Liver (tissue), 8 donors: ENCODE measurements at regions not wholly inside any gene's neighbourhood (a gene's known extent, or its start where the extent isn't known, plus 50 kb on each side); places are given as distances from the start of the nearest gene placed in this dataset.

Source experiments
- DNase-seq: peaks from one replicate; pipeline ENCODE4 v3.0.0-alpha.2; 2017; ENCODE audit warnings: low spot score
- H3K27ac ChIP-seq, 2 donors: one replicate each; pipeline ENCODE4 v1.7.0; 2013; ENCODE audit warnings: inconsistent platforms in 2 of 2, low read length in 2 of 2, control low read depth in 1 of 2, low read depth in 1 of 2, mild to moderate bottlenecking in 1 of 2
- H3K27me3 ChIP-seq, 4 donors: one replicate each; pipeline versions ENCODE4 v1.6.1 to v1.7.0; 2013; ENCODE audit warnings: low read length in 3 of 4, inconsistent platforms in 1 of 4, mild to moderate bottlenecking in 1 of 4, moderate library complexity in 1 of 4; ENCODE audit not compliant: control insufficient read depth in 4 of 4, insufficient read depth in 4 of 4
- H3K36me3 ChIP-seq, 4 donors: one replicate each; pipeline versions ENCODE4 v1.6.1 to v1.7.0; 2013; ENCODE audit warnings: low read length in 3 of 4, mild to moderate bottlenecking in 3 of 4, low read depth in 1 of 4, moderate library complexity in 1 of 4; ENCODE audit not compliant: control insufficient read depth in 4 of 4, insufficient read depth in 3 of 4
- H3K4me1 ChIP-seq, 4 donors: one replicate each; pipeline versions ENCODE4 v1.6.1 to v1.7.0; 2013; ENCODE audit warnings: low read length in 3 of 4, mild to moderate bottlenecking in 3 of 4, moderate library complexity in 1 of 4; ENCODE audit not compliant: control insufficient read depth in 4 of 4, insufficient read depth in 4 of 4
- H3K4me3 ChIP-seq, 3 donors: one replicate each; pipeline versions ENCODE4 v1.6.1 to v1.7.0; 2013; ENCODE audit warnings: low read length in 3 of 3, control low read depth in 1 of 3, low read depth in 1 of 3, mild to moderate bottlenecking in 1 of 3
- H3K9ac ChIP-seq, 2 donors: one replicate each; pipeline ENCODE4 v1.7.0; 2013; ENCODE audit warnings: low read length in 2 of 2, mild to moderate bottlenecking in 2 of 2, moderate library complexity in 2 of 2, control low read depth in 1 of 2, low read depth in 1 of 2
- H3K9me3 ChIP-seq, 4 donors: one replicate each; pipeline versions ENCODE4 v1.6.1 to v1.7.0; 2013; ENCODE audit warnings: low read length in 3 of 4; ENCODE audit not compliant: control insufficient read depth in 4 of 4
- EGR1 ChIP-seq, 2 donors: IDR thresholded peaks; 2 replicates each; pipeline ENCODE4 v1.6.1; 2016 to 2018; ENCODE audit warnings: antibody characterized with exemption in 2 of 2, low read depth in 2 of 2
- FOXA1 ChIP-seq: IDR thresholded peaks from 2 replicates; pipeline ENCODE4 v1.6.1; 2016; ENCODE audit warnings: antibody characterized with exemption
- FOXA2 ChIP-seq: IDR thresholded peaks from 2 replicates; pipeline ENCODE4 v1.6.1; 2016; ENCODE audit warnings: antibody characterized with exemption
- GABPA ChIP-seq, 2 donors: IDR thresholded peaks in 1 of 2; conservative IDR thresholded peaks in 1 of 2; 2 replicates each; pipeline ENCODE4 v1.6.1; 2016; ENCODE audit warnings: antibody characterized with exemption in 2 of 2, mild to moderate bottlenecking in 1 of 2, moderate library complexity in 1 of 2
- HNF4A ChIP-seq, 2 donors: conservative IDR thresholded peaks; 2 replicates each; pipeline ENCODE4 v1.6.1; 2016; ENCODE audit warnings: antibody characterized with exemption in 2 of 2, mild to moderate bottlenecking in 2 of 2
- HNF4G ChIP-seq: IDR thresholded peaks from 2 replicates; pipeline ENCODE4 v1.6.1; 2016; ENCODE audit warnings: antibody characterized with exemption
- RAD21 ChIP-seq, 2 donors: IDR thresholded peaks; 2 replicates each; pipeline ENCODE4 v1.6.1; 2016; ENCODE audit warnings: antibody characterized with exemption in 2 of 2, mild to moderate bottlenecking in 2 of 2
- RXRA ChIP-seq, 2 donors: IDR thresholded peaks; 2 replicates each; pipeline ENCODE4 v1.6.1; 2017 to 2018; ENCODE audit warnings: antibody characterized with exemption in 2 of 2, mild to moderate bottlenecking in 1 of 2
- SP1 ChIP-seq: IDR thresholded peaks from 2 replicates; pipeline ENCODE4 v1.6.1; 2018; ENCODE audit warnings: antibody characterized with exemption, mild to moderate bottlenecking
- TAF1 ChIP-seq: conservative IDR thresholded peaks from 2 replicates; pipeline ENCODE4 v1.6.1; 2016; ENCODE audit warnings: antibody characterized with exemption, mild to moderate bottlenecking
- YY1 ChIP-seq: IDR thresholded peaks from 2 replicates; pipeline ENCODE4 v1.6.1; 2016; ENCODE audit warnings: antibody characterized with exemption, mild to moderate bottlenecking
- WGBS: extraction: QIAGEN DNeasy Blood & Tissue Kit; methylation state at CpG from one replicate; pipeline ENCODE4 v1.1.7; 2013; 5-methylcytosine and 5-hydroxymethylcytosine counted together
- TF ChIP-seq, protein P1 (sequence below): IDR thresholded peaks from 2 replicates; pipeline ENCODE4 v1.6.1; 2016; ENCODE audit warnings: antibody characterized with exemption
- TF ChIP-seq, protein P2 (sequence below): IDR thresholded peaks from 2 replicates; pipeline ENCODE4 v1.6.1; 2016; ENCODE audit warnings: antibody characterized with exemption
- TF ChIP-seq, protein P3 (sequence below): fragments of 150-350 bp; IDR thresholded peaks from 2 replicates; pipeline ENCODE4 v1.5.1; 2017; ENCODE audit warnings: improper control_type of control experiment, low read depth, low read length; ENCODE audit not compliant: missing input control
- TF ChIP-seq, protein P4 (sequence below): IDR thresholded peaks from 2 replicates; pipeline ENCODE4 v1.6.1; 2016; ENCODE audit warnings: antibody characterized with exemption
- TF ChIP-seq, protein P5 (sequence below): IDR thresholded peaks from 2 replicates; pipeline ENCODE4 v1.6.1; 2016; ENCODE audit warnings: antibody characterized with exemption, mild to moderate bottlenecking
- donor health status: healthy.
- donor health status: healthy.
- donor health status: healthy.
- donor health status: healthy.
- donor health status: healthy.

DNA sequence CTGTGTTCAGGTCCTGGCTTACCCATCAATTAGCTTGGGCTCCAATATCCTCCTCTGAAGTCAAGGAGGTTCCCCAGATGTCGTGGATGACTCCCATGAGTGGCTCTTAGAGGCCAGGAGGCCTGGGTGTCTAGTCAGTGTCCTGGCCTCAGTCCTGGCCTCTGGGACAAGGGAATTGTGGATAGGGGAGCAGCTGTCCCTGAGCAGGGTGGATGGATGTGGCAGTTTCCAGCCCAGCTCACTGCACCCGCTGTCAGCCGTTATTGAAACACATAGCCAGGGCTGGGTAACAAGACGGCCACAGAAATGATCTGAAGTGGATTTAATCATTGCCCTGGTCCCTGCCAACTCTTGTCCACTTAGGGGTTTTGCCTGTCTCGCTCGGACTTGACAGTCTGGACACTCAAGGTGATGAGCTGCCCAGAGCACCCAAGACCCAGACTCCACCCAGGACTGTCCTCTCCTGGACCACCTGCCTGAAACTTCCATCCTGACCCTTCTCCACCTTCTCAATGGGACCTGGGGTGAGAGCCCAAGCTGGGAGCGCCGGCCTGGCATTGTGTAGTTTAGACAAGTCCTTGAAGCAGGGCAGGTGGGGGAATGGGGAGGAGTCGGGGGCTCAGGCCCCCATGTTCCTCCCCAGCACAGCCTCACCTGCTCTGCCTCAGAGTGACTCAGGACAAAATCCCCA lies 182.1 kb upstream of the SDK2 start (continued):
- TF ChIP-seq, protein P1, sequence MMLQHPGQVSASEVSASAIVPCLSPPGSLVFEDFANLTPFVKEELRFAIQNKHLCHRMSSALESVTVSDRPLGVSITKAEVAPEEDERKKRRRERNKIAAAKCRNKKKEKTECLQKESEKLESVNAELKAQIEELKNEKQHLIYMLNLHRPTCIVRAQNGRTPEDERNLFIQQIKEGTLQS, result no peak
- no peak for TF ChIP-seq TAF1

DNA sequence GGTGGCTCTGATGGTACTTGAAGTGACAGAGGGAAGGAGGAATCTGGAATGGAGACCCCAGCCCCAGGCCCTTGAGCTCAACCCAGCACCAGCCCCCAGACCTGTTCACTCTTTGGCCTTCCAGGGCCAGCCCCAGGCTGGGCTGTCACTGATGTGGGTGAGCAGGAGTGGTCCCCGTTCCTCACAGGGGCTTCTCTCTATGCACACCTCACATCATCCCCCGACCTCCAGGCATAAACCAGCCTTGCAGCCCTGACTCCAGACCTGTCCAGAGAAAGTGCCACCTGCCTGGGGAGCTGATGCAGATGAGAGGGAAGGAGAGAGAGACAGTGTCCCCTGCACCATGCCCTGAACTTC lies 182.6 kb upstream of the SDK2 start:
- Histone ChIP-seq H3K4me3 (no peak overlapping the region), H3K27ac (no peak overlapping the region), H3K9ac (no peak overlapping the region), H3K4me1 (no peaks in the 10 kb centered on the region), H3K36me3 (no peaks in the 10 kb centered on the region), H3K27me3 (no peaks in the 10 kb centered on the region), H3K9me3 (no peaks in the 10 kb centered on the region)
- no peak for DNase-seq
- TF ChIP-seq EGR1 (IDR thresholded peaks at IDR 0.05; ENCODE audit: low read depth in 2 of 2), result no peak
- no peak for TF ChIP-seq FOXA1
- TF ChIP-seq TAF1, result no peak
- no peak for TF ChIP-seq SP1
- TF ChIP-seq, protein P2, sequence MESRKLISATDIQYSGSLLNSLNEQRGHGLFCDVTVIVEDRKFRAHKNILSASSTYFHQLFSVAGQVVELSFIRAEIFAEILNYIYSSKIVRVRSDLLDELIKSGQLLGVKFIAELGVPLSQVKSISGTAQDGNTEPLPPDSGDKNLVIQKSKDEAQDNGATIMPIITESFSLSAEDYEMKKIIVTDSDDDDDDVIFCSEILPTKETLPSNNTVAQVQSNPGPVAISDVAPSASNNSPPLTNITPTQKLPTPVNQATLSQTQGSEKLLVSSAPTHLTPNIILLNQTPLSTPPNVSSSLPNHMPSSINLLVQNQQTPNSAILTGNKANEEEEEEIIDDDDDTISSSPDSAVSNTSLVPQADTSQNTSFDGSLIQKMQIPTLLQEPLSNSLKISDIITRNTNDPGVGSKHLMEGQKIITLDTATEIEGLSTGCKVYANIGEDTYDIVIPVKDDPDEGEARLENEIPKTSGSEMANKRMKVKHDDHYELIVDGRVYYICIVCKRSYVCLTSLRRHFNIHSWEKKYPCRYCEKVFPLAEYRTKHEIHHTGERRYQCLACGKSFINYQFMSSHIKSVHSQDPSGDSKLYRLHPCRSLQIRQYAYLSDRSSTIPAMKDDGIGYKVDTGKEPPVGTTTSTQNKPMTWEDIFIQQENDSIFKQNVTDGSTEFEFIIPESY, result no peak
- TF ChIP-seq, protein P3, sequence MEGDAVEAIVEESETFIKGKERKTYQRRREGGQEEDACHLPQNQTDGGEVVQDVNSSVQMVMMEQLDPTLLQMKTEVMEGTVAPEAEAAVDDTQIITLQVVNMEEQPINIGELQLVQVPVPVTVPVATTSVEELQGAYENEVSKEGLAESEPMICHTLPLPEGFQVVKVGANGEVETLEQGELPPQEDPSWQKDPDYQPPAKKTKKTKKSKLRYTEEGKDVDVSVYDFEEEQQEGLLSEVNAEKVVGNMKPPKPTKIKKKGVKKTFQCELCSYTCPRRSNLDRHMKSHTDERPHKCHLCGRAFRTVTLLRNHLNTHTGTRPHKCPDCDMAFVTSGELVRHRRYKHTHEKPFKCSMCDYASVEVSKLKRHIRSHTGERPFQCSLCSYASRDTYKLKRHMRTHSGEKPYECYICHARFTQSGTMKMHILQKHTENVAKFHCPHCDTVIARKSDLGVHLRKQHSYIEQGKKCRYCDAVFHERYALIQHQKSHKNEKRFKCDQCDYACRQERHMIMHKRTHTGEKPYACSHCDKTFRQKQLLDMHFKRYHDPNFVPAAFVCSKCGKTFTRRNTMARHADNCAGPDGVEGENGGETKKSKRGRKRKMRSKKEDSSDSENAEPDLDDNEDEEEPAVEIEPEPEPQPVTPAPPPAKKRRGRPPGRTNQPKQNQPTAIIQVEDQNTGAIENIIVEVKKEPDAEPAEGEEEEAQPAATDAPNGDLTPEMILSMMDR, result no peak
- no peak for TF ChIP-seq HNF4G
- TF ChIP-seq, protein P1, result no peak
- no peak for TF ChIP-seq RXRA (IDR thresholded peaks at IDR 0.05)
- no peak for TF ChIP-seq GABPA (IDR thresholded peaks at IDR 0.05 in 1 of 2, conservative IDR thresholded peaks at IDR 0.05 in 1 of 2)
- no peak for TF ChIP-seq RAD21 (IDR thresholded peaks at IDR 0.05)
- no peak for TF ChIP-seq YY1
- TF ChIP-seq HNF4A (conservative IDR thresholded peaks at IDR 0.05), result no peak
- no peak for TF ChIP-seq FOXA2
- TF ChIP-seq, protein P4, sequence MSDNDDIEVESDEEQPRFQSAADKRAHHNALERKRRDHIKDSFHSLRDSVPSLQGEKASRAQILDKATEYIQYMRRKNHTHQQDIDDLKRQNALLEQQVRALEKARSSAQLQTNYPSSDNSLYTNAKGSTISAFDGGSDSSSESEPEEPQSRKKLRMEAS, result no peak
- WGBS, result 89% methylated on average over 2 of the region's 2 CpGs

DNA sequence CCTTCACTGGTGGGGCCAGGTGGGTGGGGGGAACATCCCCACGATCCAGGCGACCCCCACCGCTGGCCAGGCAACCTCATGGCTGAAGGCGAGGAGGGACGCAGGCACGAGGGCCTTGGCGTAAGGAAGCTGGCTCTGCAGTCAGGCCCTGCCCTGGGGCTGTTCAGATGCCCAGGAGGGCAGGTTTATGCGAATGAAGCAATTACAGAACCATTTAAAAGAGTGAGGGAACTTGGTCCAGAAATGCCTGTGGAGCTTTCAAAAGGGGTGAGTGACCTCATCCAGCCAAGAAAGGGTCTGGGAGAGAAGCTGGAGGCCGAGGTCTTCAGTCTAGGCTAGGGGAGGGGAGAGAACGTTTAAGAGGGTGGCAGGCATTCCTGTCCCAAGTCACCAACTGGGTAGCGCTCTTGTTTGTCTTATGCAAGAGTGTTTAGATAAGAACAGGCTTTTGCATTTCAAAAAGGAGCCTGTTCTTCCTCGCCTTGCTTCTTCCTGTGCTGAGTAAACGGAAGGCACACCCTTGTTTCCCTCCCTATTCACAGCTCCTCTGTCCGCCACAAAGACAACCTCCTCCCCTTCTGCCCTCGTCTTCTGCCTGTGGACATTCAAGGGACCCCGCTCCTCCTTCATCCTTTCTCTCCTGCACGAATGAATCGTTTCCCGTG lies 183.5 kb upstream of the SDK2 start:
- no peaks in the 10 kb centered on the region for H3K9me3 ChIP-seq
- DNase-seq, result no peak
- H3K27ac ChIP-seq, result no peak overlapping the region
- H3K27me3 ChIP-seq, result no peaks in the 10 kb centered on the region
- H3K9ac ChIP-seq, result no peak overlapping the region
- H3K4me1 ChIP-seq, result no peaks in the 10 kb centered on the region
- TF ChIP-seq, protein P5, sequence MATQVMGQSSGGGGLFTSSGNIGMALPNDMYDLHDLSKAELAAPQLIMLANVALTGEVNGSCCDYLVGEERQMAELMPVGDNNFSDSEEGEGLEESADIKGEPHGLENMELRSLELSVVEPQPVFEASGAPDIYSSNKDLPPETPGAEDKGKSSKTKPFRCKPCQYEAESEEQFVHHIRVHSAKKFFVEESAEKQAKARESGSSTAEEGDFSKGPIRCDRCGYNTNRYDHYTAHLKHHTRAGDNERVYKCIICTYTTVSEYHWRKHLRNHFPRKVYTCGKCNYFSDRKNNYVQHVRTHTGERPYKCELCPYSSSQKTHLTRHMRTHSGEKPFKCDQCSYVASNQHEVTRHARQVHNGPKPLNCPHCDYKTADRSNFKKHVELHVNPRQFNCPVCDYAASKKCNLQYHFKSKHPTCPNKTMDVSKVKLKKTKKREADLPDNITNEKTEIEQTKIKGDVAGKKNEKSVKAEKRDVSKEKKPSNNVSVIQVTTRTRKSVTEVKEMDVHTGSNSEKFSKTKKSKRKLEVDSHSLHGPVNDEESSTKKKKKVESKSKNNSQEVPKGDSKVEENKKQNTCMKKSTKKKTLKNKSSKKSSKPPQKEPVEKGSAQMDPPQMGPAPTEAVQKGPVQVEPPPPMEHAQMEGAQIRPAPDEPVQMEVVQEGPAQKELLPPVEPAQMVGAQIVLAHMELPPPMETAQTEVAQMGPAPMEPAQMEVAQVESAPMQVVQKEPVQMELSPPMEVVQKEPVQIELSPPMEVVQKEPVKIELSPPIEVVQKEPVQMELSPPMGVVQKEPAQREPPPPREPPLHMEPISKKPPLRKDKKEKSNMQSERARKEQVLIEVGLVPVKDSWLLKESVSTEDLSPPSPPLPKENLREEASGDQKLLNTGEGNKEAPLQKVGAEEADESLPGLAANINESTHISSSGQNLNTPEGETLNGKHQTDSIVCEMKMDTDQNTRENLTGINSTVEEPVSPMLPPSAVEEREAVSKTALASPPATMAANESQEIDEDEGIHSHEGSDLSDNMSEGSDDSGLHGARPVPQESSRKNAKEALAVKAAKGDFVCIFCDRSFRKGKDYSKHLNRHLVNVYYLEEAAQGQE, result no peak
- no peak for TF ChIP-seq HNF4G
- no peak for TF ChIP-seq RXRA (IDR thresholded peaks at IDR 0.05)
- TF ChIP-seq, protein P2, result no peak
- TF ChIP-seq SP1, result no peak
- TF ChIP-seq YY1, result no peak
- no peak for TF ChIP-seq RAD21 (IDR thresholded peaks at IDR 0.05)
- no peak for TF ChIP-seq FOXA2
- WGBS, result 64% methylated on average over 19 of the region's 19 CpGs
- no peak overlapping the region for H3K4me3 ChIP-seq
- H3K36me3 ChIP-seq, result no peaks in the 10 kb centered on the region
